IMR-90 (cell line): ENCODE measurements at regions not wholly inside any gene's neighbourhood (a gene's known extent, or its start where the extent isn't known, plus 50 kb on each side); places are given as distances from the start of the nearest gene placed in this dataset.

ENCODE experiments used
- ATAC-seq: fragments of 200-7000 bp; cut with Tn5 transposase; 2 replicates; pipeline ENCODE4 v1.9.1; 2020; ENCODE audit warnings: low read depth, mild to moderate bottlenecking, moderate library complexity
- BruUV-seq: library from RNA; stranded (reverse); fragments of 400-500 nt; replicated peaks from 2 replicates; lab custom pipeline; 2021; lab: Mats Ljungman, UMichigan
- CTCF ChIA-PET: fragments of 300-600 bp; formaldehyde crosslinking; extraction: SDS; loops from one replicate; lab custom pipeline; 2021; ENCODE audit warnings: antibody characterized with exemption; lab: Yijun Ruan, JAX
- POLR2A ChIA-PET: fragments of 300-600 bp; sonication (Branson Sonifier 250); formaldehyde crosslinking; loops from one replicate; lab custom pipeline; 2022; ENCODE audit warnings: antibody characterized with exemption; ENCODE audit not compliant: unreplicated experiment; lab: Charles Lee
- DNase-seq: peaks from one replicate; pipeline ENCODE4 v3.0.0; 2013
- H2AFZ ChIP-seq: replicated peaks from 2 replicates; pipeline ENCODE3; 2013; ENCODE audit warnings: low read length, mild to moderate bottlenecking; ENCODE audit not compliant: poor library complexity
- H2AK5ac ChIP-seq: 2 replicates; pipeline ENCODE4 v1.6.1; 2013; ENCODE audit warnings: low read depth, low read length, inconsistent platforms
- H2AK9ac ChIP-seq: replicated peaks from 2 replicates; pipeline ENCODE3; 2013; ENCODE audit warnings: mild to moderate bottlenecking, low read depth, low read length, moderate library complexity; ENCODE audit not compliant: poor library complexity
- H2BK120ac ChIP-seq: 2 replicates; pipeline ENCODE4 v1.6.1; 2013; ENCODE audit warnings: low read depth, low read length, inconsistent platforms
- H2BK15ac ChIP-seq: 3 replicates; pipeline ENCODE4 v1.6.1; 2013; ENCODE audit warnings: low read depth, low read length, inconsistent platforms
- H2BK20ac ChIP-seq: 2 replicates; pipeline ENCODE4 v1.6.1; 2013; ENCODE audit warnings: low read depth, mild to moderate bottlenecking, inconsistent platforms, low read length, moderate library complexity
- H2BK5ac ChIP-seq: 2 replicates; pipeline ENCODE4 v1.6.1; 2013; ENCODE audit warnings: mild to moderate bottlenecking, low read depth, low read length, inconsistent platforms; ENCODE audit not compliant: poor library complexity, severe bottlenecking
- H3K14ac ChIP-seq: replicated peaks from 2 replicates; pipeline ENCODE4 v1.6.1; 2013; ENCODE audit warnings: low read depth, low read length, inconsistent platforms
- H3K18ac ChIP-seq: 2 replicates; pipeline ENCODE4 v1.6.1; 2013; ENCODE audit warnings: low read depth, low read length, control low read depth
- H3K23ac ChIP-seq: 2 replicates; pipeline ENCODE4 v1.6.1; 2013; ENCODE audit warnings: low read depth, low read length, inconsistent platforms
- H3K27ac ChIP-seq: 2 replicates; pipeline ENCODE4 v1.5.1; 2013; ENCODE audit warnings: mild to moderate bottlenecking, control low read depth, low read length; ENCODE audit not compliant: insufficient read depth
- H3K27me3 ChIP-seq: 2 replicates; pipeline ENCODE4 v1.6.1; 2013; ENCODE audit warnings: low read length; ENCODE audit not compliant: control insufficient read depth, insufficient read depth
- H3K36me3 ChIP-seq: 2 replicates; pipeline ENCODE4 v1.6.1; 2013; ENCODE audit warnings: low read length, mixed read lengths; ENCODE audit not compliant: control insufficient read depth, insufficient read depth
- H3K4ac ChIP-seq: 2 replicates; pipeline ENCODE4 v1.6.1; 2013; ENCODE audit warnings: low read depth, low read length, inconsistent platforms
- H3K4me1 ChIP-seq: 2 replicates; pipeline ENCODE4 v1.6.1; 2013; ENCODE audit warnings: low read length, mixed read lengths; ENCODE audit not compliant: control insufficient read depth, insufficient read depth
- H3K4me2 ChIP-seq: 2 replicates; pipeline ENCODE4 v1.6.1; 2013; ENCODE audit warnings: low read depth, mild to moderate bottlenecking, control low read depth, low read length, moderate library complexity
- H3K4me3 ChIP-seq: 2 replicates; pipeline ENCODE4 v1.5.1; 2013; ENCODE audit warnings: low read depth, mild to moderate bottlenecking, control low read depth, low read length, moderate library complexity; ENCODE audit not compliant: insufficient read depth
- H3K56ac ChIP-seq: 2 replicates; pipeline ENCODE4 v1.6.1; 2013; ENCODE audit warnings: low read length, inconsistent platforms; ENCODE audit not compliant: insufficient read depth; ENCODE audit errors: extremely low read depth
- H3K79me1 ChIP-seq, 2 experiments: 2 replicates each; pipeline ENCODE4 v1.6.1; 2013; ENCODE audit warnings: low read length in 2 of 2, inconsistent platforms in 1 of 2, low read depth in 1 of 2
- H3K9ac ChIP-seq: 2 replicates; pipeline ENCODE4 v1.6.1; 2013; ENCODE audit warnings: low read depth, low read length, control low read depth
- H3K9me1 ChIP-seq: 2 replicates; pipeline ENCODE4 v1.6.1; 2013; ENCODE audit warnings: low read length, inconsistent platforms; ENCODE audit not compliant: insufficient read depth
- H3K9me3 ChIP-seq: 2 replicates; pipeline ENCODE4 v1.6.1; 2013; ENCODE audit warnings: low read length; ENCODE audit not compliant: control insufficient read depth, insufficient read depth
- H4K20me1 ChIP-seq: 2 replicates; pipeline ENCODE4 v1.6.1; 2013; ENCODE audit warnings: low read length, inconsistent platforms; ENCODE audit not compliant: insufficient read depth
- H4K5ac ChIP-seq: 2 replicates; pipeline ENCODE4 v1.6.1; 2013; ENCODE audit warnings: mild to moderate bottlenecking, low read depth, low read length, control low read depth
- H4K8ac ChIP-seq, 2 experiments: 2 replicates each; pipeline ENCODE4 v1.6.1; 2013; ENCODE audit warnings: low read depth in 2 of 2, low read length in 2 of 2, control low read depth in 1 of 2, inconsistent platforms in 1 of 2
- H4K91ac ChIP-seq: 2 replicates; pipeline ENCODE4 v1.6.1; 2013; ENCODE audit warnings: low read depth, low read length, inconsistent platforms; ENCODE audit not compliant: insufficient read depth
- BHLHE40 ChIP-seq: fragments of 150-350 bp; IDR thresholded peaks from 2 replicates; pipeline ENCODE4 v1.6.1; 2016; ENCODE audit warnings: mild to moderate bottlenecking, low read depth, low read length
- CEBPB ChIP-seq: IDR thresholded peaks from 2 replicates; pipeline ENCODE4 v1.6.1; 2012; ENCODE audit warnings: low read depth, low read length, improper control_type of control experiment
- CHD1 ChIP-seq: IDR thresholded peaks from 2 replicates; pipeline ENCODE4 v1.6.1; 2012; ENCODE audit warnings: low read depth, low read length, improper control_type of control experiment
- CTCF ChIP-seq: conservative IDR thresholded peaks from 2 replicates; pipeline ENCODE4 v1.5.1; 2012; ENCODE audit warnings: mild to moderate bottlenecking, low read depth, low read length, improper control_type of control experiment
- FOS ChIP-seq: fragments of 150-350 bp; IDR thresholded peaks from 2 replicates; pipeline ENCODE4 v1.6.1; 2016; ENCODE audit warnings: low read depth, low read length
- MAFK ChIP-seq: IDR thresholded peaks from 2 replicates; pipeline ENCODE4 v1.6.1; 2012; ENCODE audit warnings: low read depth, low read length, improper control_type of control experiment
- MAZ ChIP-seq: IDR thresholded peaks from 2 replicates; pipeline ENCODE4 v1.6.1; 2012; ENCODE audit warnings: low read depth, mild to moderate bottlenecking, low read length, improper control_type of control experiment, moderate library complexity, borderline replicate concordance
- MXI1 ChIP-seq: IDR thresholded peaks from 2 replicates; pipeline ENCODE4 v1.6.1; 2012; ENCODE audit warnings: low read depth, mild to moderate bottlenecking, low read length, moderate library complexity, borderline replicate concordance
- NFE2L2 ChIP-seq: fragments of 150-350 bp; IDR thresholded peaks from 2 replicates; pipeline ENCODE4 v1.6.1; 2016; ENCODE audit warnings: low read depth, mild to moderate bottlenecking, low read length
- POLR2A ChIP-seq: IDR thresholded peaks from 2 replicates; pipeline ENCODE4 v1.6.1; 2012; ENCODE audit warnings: mild to moderate bottlenecking, low read depth, low read length
- RAD21 ChIP-seq: IDR thresholded peaks from 2 replicates; pipeline ENCODE4 v1.6.1; 2012; ENCODE audit warnings: low read length, improper control_type of control experiment
- RCOR1 ChIP-seq: IDR thresholded peaks from 2 replicates; pipeline ENCODE4 v1.6.1; 2012; ENCODE audit warnings: mild to moderate bottlenecking, low read length, improper control_type of control experiment; ENCODE audit not compliant: insufficient replicate concordance
- RFX5 ChIP-seq: IDR thresholded peaks from 2 replicates; pipeline ENCODE4 v1.8.0; 2012; ENCODE audit warnings: low read depth, mild to moderate bottlenecking, low read length, moderate library complexity
- SMC3 ChIP-seq: fragments of 150-350 bp; IDR thresholded peaks from 2 replicates; pipeline ENCODE4 v1.6.1; 2016; ENCODE audit warnings: low read depth, mild to moderate bottlenecking, antibody characterized with exemption, low read length, moderate library complexity
- WGBS, 2 experiments: methylation state at CpG; one replicate each; pipeline versions ENCODE4 v1.1.5 to v1.1.7; 2013; ENCODE audit warnings: missing lambda C conversion rate in 2 of 2; ENCODE audit not compliant: insufficient read length in 1 of 2; ENCODE audit errors: extremely low coverage in 2 of 2; 5-methylcytosine and 5-hydroxymethylcytosine counted together
- dilution Hi-C: fragments of 300-500 bp; cut with HindIII; formaldehyde crosslinking; loops from one replicate; pipeline ENCODE4 v1.14.3; 2018; ENCODE audit warnings: low sequenced_read_pairs; ENCODE audit not compliant: unreplicated experiment
- in situ Hi-C: fragments of 300-500 bp; cut with MboI; formaldehyde crosslinking; loops from 3 replicates; pipeline ENCODE4 v1.14.3; 2019; ENCODE audit warnings: low sequenced_read_pairs, inconsistent platforms, mixed read lengths
- intact Hi-C: fragments of 100-400 bp; cut with micrococcal nuclease; formaldehyde crosslinking; loops from 2 replicates; pipeline ENCODE4 v1.10.0; 2022
- TF ChIP-seq, protein P1 (sequence below): fragments of 150-350 bp; IDR thresholded peaks from 2 replicates; pipeline ENCODE4 v1.6.1; 2016; ENCODE audit warnings: low read depth, mild to moderate bottlenecking, low read length, moderate library complexity, borderline replicate concordance

DNA sequence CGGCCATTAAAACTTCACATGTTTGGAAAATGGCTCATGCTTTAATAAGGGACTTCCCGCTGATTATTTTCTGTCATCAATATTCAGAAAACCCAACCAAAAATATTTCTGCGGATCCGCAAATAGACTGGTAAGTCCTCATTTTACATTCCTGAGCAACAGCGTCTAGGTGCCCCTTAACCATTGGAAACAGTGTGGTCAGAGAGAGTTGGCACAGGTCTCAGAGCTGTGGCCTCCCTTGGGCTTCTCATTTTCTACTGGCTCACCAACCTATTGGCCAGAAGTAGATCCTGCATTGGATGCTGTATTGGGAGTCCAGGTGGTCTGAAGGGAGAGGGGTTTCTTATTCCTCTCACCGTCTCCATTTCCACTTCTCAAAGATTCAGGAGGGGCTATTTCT is 348.1 kb upstream of the DCBLD2 start:
- no peak overlapping the region for H3K4me2 ChIP-seq
- WGBS, 2 experiments = no CpG with 5 or more reads among the region's 6 CpGs
- intact Hi-C loops = no loop called here

More for the DNA sequence above, 348.1 kb upstream of the DCBLD2 start:
- Histone ChIP-seq H3K9me3 (no peaks in the 10 kb centered on the region), H2AK9ac (no peak overlapping the region), H3K18ac (no peak overlapping the region), H2BK20ac (0 out of 2 replicates have a peak overlapping the region, but pooled peaks have one; percentile 55), H3K9me1 (no peaks in the 10 kb centered on the region; the same call in none of the 2 replicates), H3K56ac (no peak overlapping the region), H2AFZ (no peak overlapping the region), H3K79me1 (no peaks in the 10 kb centered on the region), H2AK5ac (no peak overlapping the region), H3K4ac (0 out of 2 replicates have a peak overlapping the region, but pooled peaks have one; percentile 43), H3K4me3 (no peak overlapping the region), H4K20me1 (no peaks in the 10 kb centered on the region), H2BK120ac (no peak overlapping the region), H4K8ac (no peak overlapping the region), H3K36me3 (no peaks in the 10 kb centered on the region), H3K4me1 (peaks cover 3% of the 10 kb centered on the region; the same call in 1 of the 2 replicates), H4K5ac (no peak overlapping the region), H3K27me3 (no peaks in the 10 kb centered on the region), H3K27ac (no peak overlapping the region), H4K91ac (no peak overlapping the region), H3K14ac (no peak overlapping the region), H3K9ac (no peak overlapping the region), H3K23ac (no peak overlapping the region), H2BK15ac (no peak overlapping the region), H2BK5ac (no peak overlapping the region)
- BruUV-seq = no TSS peak
- in situ Hi-C loops (no loop called here), dilution Hi-C loops (no loop called here)
- no peak for TF ChIP-seq MAZ
- no peak for TF ChIP-seq SMC3
- no peak for TF ChIP-seq RCOR1
- TF ChIP-seq CHD1 = no peak
- no peak for TF ChIP-seq MXI1
- no peak for TF ChIP-seq POLR2A
- no peak for TF ChIP-seq RAD21
- TF ChIP-seq, protein P1, sequence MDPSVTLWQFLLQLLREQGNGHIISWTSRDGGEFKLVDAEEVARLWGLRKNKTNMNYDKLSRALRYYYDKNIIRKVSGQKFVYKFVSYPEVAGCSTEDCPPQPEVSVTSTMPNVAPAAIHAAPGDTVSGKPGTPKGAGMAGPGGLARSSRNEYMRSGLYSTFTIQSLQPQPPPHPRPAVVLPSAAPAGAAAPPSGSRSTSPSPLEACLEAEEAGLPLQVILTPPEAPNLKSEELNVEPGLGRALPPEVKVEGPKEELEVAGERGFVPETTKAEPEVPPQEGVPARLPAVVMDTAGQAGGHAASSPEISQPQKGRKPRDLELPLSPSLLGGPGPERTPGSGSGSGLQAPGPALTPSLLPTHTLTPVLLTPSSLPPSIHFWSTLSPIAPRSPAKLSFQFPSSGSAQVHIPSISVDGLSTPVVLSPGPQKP = no peak
- TF ChIP-seq RFX5 = no peak
- TF ChIP-seq BHLHE40 = no peak
- no peak for TF ChIP-seq CEBPB
- TF ChIP-seq FOS = no peak
- no peak for TF ChIP-seq NFE2L2
- TF ChIP-seq CTCF = no peak
- no peak for TF ChIP-seq MAFK
- ATAC-seq = no peak
- no peak for DNase-seq
- ChIA-PET CTCF (interaction anchor here (1.1 kb wide), 1 partner anchor 18 kb away, joined by 3 read pairs; no protein-coding TSS in a partner anchor), POLR2A (no interaction called here)
